Coronary artery (tissue), 2 donors: ENCODE measurements at regions not wholly inside any gene's neighbourhood (a gene's known extent, or its start where the extent isn't known, plus 50 kb on each side); places are given as distances from the start of the nearest gene placed in this dataset.

Experiments
- DNase-seq: peaks from one replicate; pipeline ENCODE4 v3.0.0-alpha.2; 2017; ENCODE audit warnings: low spot score
- H3K27ac ChIP-seq, 2 donors: fragments of 200-600 bp; sonication (generic); one replicate each; pipeline ENCODE4 v1.5.1; 2016 to 2019
- H3K4me3 ChIP-seq: fragments of 200-600 bp; sonication (generic); 2 replicates; pipeline ENCODE4 v1.5.1; 2016; ENCODE audit warnings: mild to moderate bottlenecking, moderate library complexity
- CTCF ChIP-seq: fragments of 200-600 bp; sonication (generic); IDR thresholded peaks from one replicate; pipeline ENCODE4 v1.5.1; 2019; ENCODE audit warnings: antibody characterized with exemption

DNA sequence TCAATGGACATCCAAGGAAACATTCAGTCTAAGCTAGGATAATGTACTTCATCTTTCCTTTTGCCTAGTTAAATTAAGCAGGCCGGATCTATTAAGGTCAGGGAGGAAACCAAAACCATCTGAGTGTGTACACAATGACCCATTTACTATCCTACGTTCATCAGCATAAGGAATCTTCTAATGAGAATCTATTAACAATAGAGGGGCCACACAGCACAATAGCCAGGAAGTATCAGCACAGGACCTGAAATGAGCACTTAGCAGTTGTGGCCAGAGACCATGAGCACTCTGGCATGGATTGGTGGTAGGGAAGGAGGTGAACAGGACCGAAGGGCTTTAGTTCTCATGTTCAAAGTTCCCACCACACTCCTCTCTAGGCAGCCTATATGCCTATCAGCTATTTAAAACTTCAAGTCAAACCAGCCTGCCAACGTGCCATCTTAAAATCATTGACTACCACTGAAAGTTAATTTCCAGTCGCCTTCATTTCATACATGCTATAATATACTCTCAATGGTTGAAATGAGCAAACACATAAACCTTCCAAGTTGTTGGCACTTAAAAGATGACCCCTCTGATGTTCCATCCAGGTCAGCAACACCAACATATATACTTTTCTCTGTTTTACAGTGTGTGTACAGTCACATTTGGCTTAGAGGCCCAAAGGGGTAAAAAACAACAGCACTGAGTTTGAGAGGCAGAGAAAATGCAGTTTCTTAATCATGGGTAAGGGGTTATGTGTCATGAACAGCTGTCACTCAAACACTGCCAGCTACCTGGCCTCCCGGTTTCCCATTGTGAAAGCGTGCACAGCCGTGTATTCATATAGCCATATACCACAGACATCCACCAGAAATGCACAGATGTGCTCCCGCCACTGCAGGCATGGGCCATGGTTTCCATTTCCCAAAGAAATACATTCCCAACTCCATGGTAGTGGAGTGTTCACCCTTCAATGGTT, 184.3 kb downstream of the TBXT start:
- TF ChIP-seq CTCF, result no peak
- no peak for DNase-seq
- Histone ChIP-seq H3K27ac (no peak overlapping the region), H3K4me3 (no peak overlapping the region)

GRCh38 chr6:165978476-165978875, 189.2 kb downstream of the TBXT start:
- TF ChIP-seq CTCF, result no peak
- H3K27ac ChIP-seq, result no peak overlapping the region
- H3K4me3 ChIP-seq, result no peak overlapping the region
- no peak for DNase-seq

DNA sequence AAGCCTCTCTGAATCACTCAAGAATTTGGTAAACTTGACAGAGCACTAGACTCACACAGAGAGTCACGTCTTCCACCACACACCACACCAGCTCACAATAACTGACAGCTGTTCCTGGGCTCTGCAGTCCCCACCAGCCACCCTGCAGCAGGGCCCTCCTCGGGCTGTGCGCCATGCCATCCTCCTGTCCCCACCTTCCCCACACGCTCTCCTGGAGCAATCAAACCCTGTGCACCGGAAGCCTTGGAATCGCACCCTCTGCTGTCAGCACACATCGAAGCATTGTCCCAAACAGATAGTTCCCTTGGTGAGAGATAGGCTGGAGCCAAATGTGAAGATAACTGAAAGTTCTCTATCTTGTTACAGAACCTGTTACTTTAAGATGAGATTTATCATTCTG, 191.0 kb downstream of the TBXT start:
- TF ChIP-seq CTCF, result no peak
- Histone ChIP-seq H3K4me3 (no peak overlapping the region), H3K27ac (no peak overlapping the region)
- DNase-seq, result no peak

GRCh38 chr6:165974817-165975216, 192.8 kb downstream of the TBXT start:
- no peak for DNase-seq
- no peak overlapping the region for H3K4me3 ChIP-seq
- no peak for TF ChIP-seq CTCF
- H3K27ac ChIP-seq, result no peak overlapping the region

- no peak for TF ChIP-seq CTCF
- Histone ChIP-seq H3K27ac (no peak overlapping the region), H3K4me3 (no peak overlapping the region)
- DNase-seq, result no peak
These were observed 194.2 kb downstream of the TBXT start for GRCh38 chr6:165973473-165973872.

- Histone ChIP-seq H3K27ac (no peak overlapping the region), H3K4me3 (no peak overlapping the region)
- no peak for TF ChIP-seq CTCF
- no peak for DNase-seq
These were observed 195.4 kb downstream of the TBXT start for GRCh38 chr6:165972139-165972802.

GRCh38 chr6:165971202-165971601, 196.4 kb downstream of the TBXT start:
- no peak for DNase-seq
- TF ChIP-seq CTCF, result no peak
- Histone ChIP-seq H3K27ac (no peak overlapping the region), H3K4me3 (no peak overlapping the region)
